Right cardiac atrium (tissue), 5 donors: ENCODE measurements at regions not wholly inside any gene's neighbourhood (a gene's known extent, or its start where the extent isn't known, plus 50 kb on each side); places are given as distances from the start of the nearest gene placed in this dataset.

Experiments
- ATAC-seq, 2 donors: fragments of 200-7000 bp; cut with Tn5 transposase; one replicate each; pipeline versions ENCODE4 v1.8.0 to v1.9.1; 2020; ENCODE audit warnings: moderate library complexity in 2 of 2, mild to moderate bottlenecking in 1 of 2
- DNase-seq, 3 donors: peaks; one replicate each; pipeline ENCODE4 v3.0.0-alpha.2; 2020
- H3K27ac ChIP-seq: one replicate; pipeline ENCODE4 v1.5.1; 2013; ENCODE audit warnings: mild to moderate bottlenecking, low read length, control low read depth, moderate library complexity
- H3K27me3 ChIP-seq: one replicate; pipeline ENCODE4 v1.6.1; 2013; ENCODE audit not compliant: control insufficient read depth, insufficient read depth
- H3K4me1 ChIP-seq: one replicate; pipeline ENCODE4 v1.6.1; 2013; ENCODE audit warnings: low read length; ENCODE audit not compliant: control insufficient read depth, insufficient read depth
- H3K4me3 ChIP-seq: one replicate; pipeline ENCODE4 v1.5.1; 2013; ENCODE audit warnings: low read length, control low read depth
- H3K9me3 ChIP-seq: one replicate; pipeline ENCODE4 v1.6.1; 2013; ENCODE audit warnings: low read length; ENCODE audit not compliant: control insufficient read depth
- WGBS: extraction: QIAGEN DNeasy Blood & Tissue Kit; methylation state at CpG from one replicate; pipeline ENCODE4 v1.1.7; 2013; 5-methylcytosine and 5-hydroxymethylcytosine counted together
- intact Hi-C, 4 donors: fragments of 100-400 bp; cut with DNase I; formaldehyde crosslinking; loops; one replicate each; pipeline versions ENCODE4 v1.11.0 to v1.14.0; 2022 to 2023
- donor health status: healthy with polysubstance abuse.
- donor health status: DM: no; HTN: yes; CAD: no.
- donor health status: DM: no; HTN: no; CAD: no.
- donor health status: DM: no; HTN: yes; CAD: no; lungs with severe emphysema.
- donor health status: DM: yes; HTN: yes; CAD: no.

DNA sequence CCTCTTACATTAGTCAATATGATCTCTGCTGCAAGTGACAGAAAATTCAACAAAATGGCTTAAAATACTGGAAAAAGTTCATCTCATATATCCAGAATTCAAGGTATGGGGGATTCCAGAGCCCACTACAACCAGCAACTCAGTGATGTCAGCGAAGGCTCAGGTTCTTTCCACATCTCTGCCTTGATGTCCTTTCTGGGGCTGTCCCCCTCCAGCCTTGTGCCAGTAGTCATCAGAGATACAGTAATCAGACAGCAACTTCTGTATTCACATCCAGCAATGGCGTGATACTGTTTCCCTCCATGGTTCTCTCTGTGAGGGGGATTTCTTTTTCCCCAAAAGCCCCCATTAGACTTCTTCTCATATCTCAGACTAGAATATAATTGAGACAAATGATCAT is 103.4 kb upstream of the USP47 start:
- ATAC-seq (no peak), DNase-seq (no peak)
- H3K4me3 ChIP-seq: no peak overlapping the region
- intact Hi-C loops: no loop called here
- WGBS: 96% methylated on average over 2 of the region's 2 CpGs
- H3K4me1 ChIP-seq: no peaks in the 10 kb centered on the region
- H3K27ac ChIP-seq: no peak overlapping the region
- no peaks in the 10 kb centered on the region for H3K9me3 ChIP-seq
- no peaks in the 10 kb centered on the region for H3K27me3 ChIP-seq

DNA sequence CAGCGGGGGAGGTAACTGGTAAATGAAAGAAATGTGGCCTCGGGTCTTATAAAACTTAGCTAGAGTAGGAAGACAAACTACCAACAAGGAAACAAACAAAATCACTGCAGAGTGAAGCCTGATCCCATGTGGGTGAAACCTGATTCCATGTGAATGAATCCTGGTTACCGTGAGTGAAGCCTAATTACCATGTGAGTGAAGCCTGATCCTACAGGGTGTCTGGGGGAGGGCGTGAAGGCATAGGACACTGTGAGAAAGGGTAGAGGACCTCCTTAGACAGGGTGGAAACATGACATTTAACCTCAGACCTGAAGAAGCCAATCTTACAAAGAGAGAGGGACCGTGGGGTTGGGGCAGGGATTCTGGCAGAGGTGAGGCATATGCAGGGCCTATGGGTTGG is 106.2 kb upstream of the USP47 start:
- intact Hi-C loops: no loop called here

DNA sequence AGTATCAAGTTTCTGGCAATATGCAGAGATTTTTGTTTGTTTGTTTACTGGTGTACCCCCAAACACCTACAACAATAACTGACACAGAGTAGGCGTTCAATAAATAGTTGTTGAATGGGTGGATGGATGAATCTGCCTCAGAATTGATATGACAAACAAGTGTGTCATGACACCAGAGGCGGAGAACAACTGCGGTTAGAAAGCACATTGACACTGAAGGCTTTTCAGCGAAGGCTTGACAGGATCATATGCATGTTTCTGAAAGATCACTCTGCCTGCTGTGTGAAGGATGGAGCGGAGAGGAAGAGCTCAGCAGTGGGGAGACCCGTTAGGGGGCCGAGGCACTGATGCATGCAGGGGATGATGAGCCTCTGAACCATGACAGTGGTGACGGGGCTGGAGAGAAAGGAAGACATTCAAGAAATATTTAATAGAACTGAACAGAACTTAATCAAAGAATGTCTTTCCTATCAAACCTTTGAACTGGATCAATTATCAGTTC is 108.5 kb upstream of the USP47 start:
- Histone ChIP-seq H3K4me1 (no peaks in the 10 kb centered on the region), H3K9me3 (no peaks in the 10 kb centered on the region), H3K4me3 (no peak overlapping the region), H3K27me3 (no peaks in the 10 kb centered on the region), H3K27ac (no peak overlapping the region)
- intact Hi-C loops: no loop called here
- WGBS: 91% methylated on average over 8 of the region's 8 CpGs
- no peak for ATAC-seq
- DNase-seq: no peak

More for the DNA sequence above, 106.2 kb upstream of the USP47 start:
- H3K4me1 ChIP-seq: no peaks in the 10 kb centered on the region
- WGBS: 79% methylated on average over 5 of the region's 5 CpGs
- ATAC-seq: no peak
- H3K27me3 ChIP-seq: no peaks in the 10 kb centered on the region
- no peak overlapping the region for H3K27ac ChIP-seq
- no peak for DNase-seq
- no peak overlapping the region for H3K4me3 ChIP-seq
- H3K9me3 ChIP-seq: no peaks in the 10 kb centered on the region

DNA sequence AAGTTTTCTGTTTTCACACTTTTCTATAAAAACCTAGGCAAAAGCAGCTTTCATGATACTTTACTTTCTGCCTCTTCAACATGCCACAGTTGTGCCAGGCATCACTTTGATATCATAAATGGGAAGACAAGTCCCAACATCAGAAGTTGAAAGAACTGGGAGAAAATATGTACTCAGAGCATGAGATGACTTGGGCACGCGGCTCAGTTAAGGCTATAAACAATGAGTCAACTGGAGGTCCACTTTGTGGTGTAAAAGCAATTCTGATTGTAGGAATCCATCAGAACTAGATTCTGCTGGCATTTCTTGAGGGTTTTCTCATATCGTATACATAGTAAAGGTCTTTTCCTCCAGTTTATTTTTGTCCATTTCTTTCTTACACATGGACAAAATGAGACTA is 109.7 kb upstream of the USP47 start:
- Histone ChIP-seq H3K9me3 (no peaks in the 10 kb centered on the region), H3K4me3 (no peak overlapping the region), H3K27ac (no peak overlapping the region), H3K27me3 (no peaks in the 10 kb centered on the region), H3K4me1 (no peaks in the 10 kb centered on the region)
- WGBS: 98% methylated on average over 3 of the region's 3 CpGs
- intact Hi-C loops: no loop called here
- no peak for ATAC-seq
- no peak for DNase-seq

DNA sequence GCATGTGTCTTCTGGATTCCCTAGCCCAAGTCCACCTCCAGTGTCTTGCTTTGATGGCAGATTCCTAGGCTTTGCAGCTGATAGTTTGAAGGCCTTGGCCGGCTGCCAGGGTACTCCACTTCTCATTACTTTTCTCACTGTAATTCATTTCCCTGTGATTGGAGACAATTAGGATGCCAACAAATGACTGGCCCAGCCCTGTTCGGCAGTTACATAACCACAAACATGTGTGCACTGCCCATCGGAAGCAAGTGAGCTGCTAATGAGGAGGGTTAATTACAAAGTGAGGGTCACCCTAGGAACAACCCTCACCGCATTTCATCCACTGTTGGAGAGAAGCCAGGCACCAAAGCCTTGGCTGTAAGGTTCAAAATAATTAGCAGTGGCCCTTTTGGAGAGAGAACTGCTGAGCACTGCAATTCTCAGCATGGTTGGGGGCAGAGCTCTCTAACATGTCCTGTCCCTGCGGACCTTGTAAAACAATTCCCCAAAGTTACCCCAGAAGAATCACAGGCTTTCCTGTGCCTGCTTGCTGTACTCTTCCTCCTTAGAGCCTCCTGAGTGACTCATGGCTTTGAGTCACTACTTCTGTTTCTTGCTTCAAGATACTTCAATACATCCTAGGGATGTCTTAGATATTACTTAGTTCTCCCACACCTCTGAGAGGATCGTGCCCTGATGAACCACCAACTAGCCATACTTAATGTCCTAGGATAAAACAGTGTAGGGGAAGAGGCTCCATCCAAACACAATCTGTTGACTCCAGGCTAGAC is 109.7 kb upstream of the GALNT18 start:
- H3K4me3 ChIP-seq: no peak overlapping the region
- no peaks in the 10 kb centered on the region for H3K9me3 ChIP-seq
- DNase-seq (no peak), ATAC-seq (no peak)
- H3K4me1 ChIP-seq: no peaks in the 10 kb centered on the region
- no peak overlapping the region for H3K27ac ChIP-seq
- 59% methylated on average over 6 of the region's 6 CpGs for WGBS
- H3K27me3 ChIP-seq: no peaks in the 10 kb centered on the region
- intact Hi-C loops: no loop called here

DNA sequence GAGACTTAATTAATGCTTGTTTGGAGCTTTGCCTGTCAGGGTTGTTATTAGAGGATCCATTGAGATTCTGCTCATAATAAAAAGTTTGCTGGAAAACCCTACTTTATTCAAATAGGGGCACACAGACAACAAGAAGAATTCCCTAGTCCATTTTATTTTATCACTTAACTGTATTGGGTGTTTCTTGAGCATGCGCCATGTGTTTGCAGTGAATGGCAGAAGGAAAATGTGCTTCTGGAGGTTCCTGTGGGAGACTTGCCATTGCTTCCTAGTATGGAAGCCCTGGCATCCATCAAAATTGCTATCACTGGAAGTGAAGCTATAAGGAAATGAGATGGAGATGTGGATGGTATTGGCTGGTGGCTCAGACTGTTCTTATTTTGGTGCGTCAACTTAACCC is 106.6 kb upstream of the GALNT18 start:
- no peaks in the 10 kb centered on the region for H3K4me1 ChIP-seq
- peaks cover 3% of the 10 kb centered on the region for H3K27me3 ChIP-seq
- H3K27ac ChIP-seq: no peak overlapping the region
- 85% methylated on average over 2 of the region's 2 CpGs for WGBS
- intact Hi-C loops: no loop called here
- DNase-seq (no peak), ATAC-seq (no peak)
- no peaks in the 10 kb centered on the region for H3K9me3 ChIP-seq
- H3K4me3 ChIP-seq: no peak overlapping the region

DNA sequence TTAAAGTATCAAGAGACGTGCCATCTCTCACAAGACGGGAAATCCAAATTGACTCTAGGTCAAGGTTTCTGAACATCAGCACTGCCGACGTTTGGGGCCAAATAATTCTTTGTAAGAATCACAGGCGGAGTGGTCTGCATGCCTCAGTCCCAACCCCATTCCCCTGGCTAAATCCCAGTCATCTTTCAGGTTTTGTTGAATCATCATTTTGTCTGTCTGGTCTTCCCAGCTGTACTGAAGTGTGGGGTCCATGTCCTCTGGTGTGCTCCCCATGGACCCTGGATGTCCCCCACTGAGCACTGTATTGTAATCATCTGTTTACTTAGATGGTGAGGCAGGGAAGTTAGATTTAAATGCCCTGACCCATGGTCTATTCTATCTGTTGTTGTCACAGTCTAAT is 103.6 kb upstream of the GALNT18 start:
- H3K27ac ChIP-seq: no peak overlapping the region
- ATAC-seq: no peak
- no peak for DNase-seq
- H3K27me3 ChIP-seq: peaks cover 3% of the 10 kb centered on the region
- no peaks in the 10 kb centered on the region for H3K4me1 ChIP-seq
- intact Hi-C loops: no loop called here
- WGBS: 87% methylated on average over 5 of the region's 5 CpGs
- H3K4me3 ChIP-seq: no peak overlapping the region
- no peaks in the 10 kb centered on the region for H3K9me3 ChIP-seq

DNA sequence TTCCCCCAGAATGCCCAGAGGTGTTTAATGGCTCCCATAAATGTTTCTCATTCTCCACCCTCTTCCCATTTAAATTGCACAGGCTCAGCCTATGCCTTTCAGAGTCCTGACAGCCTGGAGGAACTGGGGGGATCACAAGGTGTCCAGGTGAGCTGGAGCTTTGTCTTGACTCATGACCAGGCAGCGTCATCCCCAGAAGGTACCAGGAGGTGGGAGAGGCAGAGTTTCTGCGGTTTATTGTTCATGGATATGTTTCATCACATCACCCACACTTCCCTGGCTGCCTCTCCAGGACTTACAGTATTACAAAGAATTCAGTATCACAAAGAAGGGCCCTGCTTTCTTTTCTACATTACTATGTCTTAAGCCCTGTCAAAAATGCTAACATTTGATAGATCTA is 103.2 kb upstream of the GALNT18 start:
- no peak overlapping the region for H3K4me3 ChIP-seq
- DNase-seq (no peak), ATAC-seq (no peak)
- H3K4me1 ChIP-seq: no peaks in the 10 kb centered on the region
- no peaks in the 10 kb centered on the region for H3K9me3 ChIP-seq
- intact Hi-C loops: no loop called here
- no peak overlapping the region for H3K27ac ChIP-seq
- 84% methylated on average over 2 of the region's 2 CpGs for WGBS
- peaks cover 3% of the 10 kb centered on the region for H3K27me3 ChIP-seq

DNA sequence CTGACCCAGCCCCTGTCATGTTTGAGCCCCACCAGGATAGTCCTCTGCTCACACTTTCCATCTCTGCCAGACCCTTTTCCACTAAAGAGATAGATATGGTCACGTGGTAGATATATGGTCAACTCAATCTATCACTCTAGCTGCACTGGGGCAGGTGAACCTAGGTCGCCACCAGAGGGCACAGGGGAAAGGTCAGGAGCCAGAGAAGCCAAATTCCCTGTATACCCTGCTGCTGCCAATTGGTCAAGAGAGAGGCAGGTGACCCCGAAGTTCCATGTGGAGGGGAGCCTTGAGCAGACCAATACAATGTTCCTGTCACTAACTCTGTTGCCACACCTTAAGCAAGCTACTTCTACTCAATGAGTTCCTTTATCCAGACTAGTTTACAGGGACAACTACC is 101.1 kb upstream of the GALNT18 start:
- WGBS: 75% methylated on average over 3 of the region's 3 CpGs
- no peak overlapping the region for H3K4me3 ChIP-seq
- no peak for ATAC-seq
- no peak overlapping the region for H3K27ac ChIP-seq
- H3K4me1 ChIP-seq: no peaks in the 10 kb centered on the region
- H3K9me3 ChIP-seq: peaks cover 1% of the 10 kb centered on the region
- intact Hi-C loops: no loop called here
- H3K27me3 ChIP-seq: peaks cover 3% of the 10 kb centered on the region
- no peak for DNase-seq

DNA sequence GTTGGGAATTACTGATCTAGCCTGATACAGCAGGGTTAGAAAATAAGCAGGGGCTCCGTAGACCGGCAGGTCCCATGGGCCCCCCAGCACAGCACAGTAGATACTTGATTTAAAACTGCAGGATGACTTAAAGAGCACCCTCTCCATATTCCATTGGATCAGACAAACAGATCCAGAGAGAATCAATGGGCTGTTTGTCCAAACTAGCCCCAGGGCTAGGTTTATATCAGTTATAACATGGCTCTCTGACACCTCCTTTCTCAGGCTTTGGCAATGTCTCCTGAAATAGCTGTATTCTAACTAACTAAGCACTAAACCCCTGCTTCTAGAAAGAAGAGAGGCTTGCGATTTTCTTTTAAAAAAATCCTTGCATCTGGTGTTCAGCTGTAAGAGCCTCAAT is 100.4 kb upstream of the GALNT18 start:
- Histone ChIP-seq H3K27ac (no peak overlapping the region), H3K27me3 (peaks cover 3% of the 10 kb centered on the region), H3K4me1 (no peaks in the 10 kb centered on the region), H3K9me3 (peaks cover 1% of the 10 kb centered on the region), H3K4me3 (no peak overlapping the region)
- 89% methylated on average over 3 of the region's 3 CpGs for WGBS
- DNase-seq: no peak
- no peak for ATAC-seq
- intact Hi-C loops: no loop called here

DNA sequence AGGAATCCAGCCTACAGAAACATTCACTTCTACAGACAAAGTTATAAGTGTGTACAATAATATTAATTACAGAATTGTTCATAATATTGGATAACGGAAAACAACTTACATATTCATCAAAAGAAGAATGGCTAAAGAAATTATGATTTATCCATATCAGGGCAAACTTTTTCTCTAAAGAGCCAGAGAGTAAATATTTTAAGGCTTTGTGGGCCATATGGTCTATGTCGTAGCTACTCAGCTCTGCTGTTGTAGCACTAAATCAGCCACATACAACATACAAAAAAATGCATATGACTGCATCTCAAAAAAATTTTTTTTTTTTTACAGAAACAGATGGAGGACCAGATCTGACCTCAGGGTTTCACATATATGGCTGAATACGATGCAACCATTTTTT is 96.7 kb upstream of the GALNT18 start:
- no peak for DNase-seq
- intact Hi-C loops: no loop called here
- Histone ChIP-seq H3K27ac (no peak overlapping the region), H3K4me1 (no peaks in the 10 kb centered on the region), H3K27me3 (no peaks in the 10 kb centered on the region), H3K9me3 (peaks cover 1% of the 10 kb centered on the region), H3K4me3 (no peak overlapping the region)
- ATAC-seq: no peak
- 69% methylated on average over 3 of the region's 3 CpGs for WGBS
